GM19455 (cell line): ENCODE measurements at regions not wholly inside any gene's neighbourhood (a gene's known extent, or its start where the extent isn't known, plus 50 kb on each side); places are given as distances from the start of the nearest gene placed in this dataset.

Experiments used
- ATAC-seq: cut with Tn5 transposase; IDR thresholded peaks from one replicate; pipeline ENCODE4 v1.9.1; 2021; ENCODE audit not compliant: unreplicated experiment

DNA sequence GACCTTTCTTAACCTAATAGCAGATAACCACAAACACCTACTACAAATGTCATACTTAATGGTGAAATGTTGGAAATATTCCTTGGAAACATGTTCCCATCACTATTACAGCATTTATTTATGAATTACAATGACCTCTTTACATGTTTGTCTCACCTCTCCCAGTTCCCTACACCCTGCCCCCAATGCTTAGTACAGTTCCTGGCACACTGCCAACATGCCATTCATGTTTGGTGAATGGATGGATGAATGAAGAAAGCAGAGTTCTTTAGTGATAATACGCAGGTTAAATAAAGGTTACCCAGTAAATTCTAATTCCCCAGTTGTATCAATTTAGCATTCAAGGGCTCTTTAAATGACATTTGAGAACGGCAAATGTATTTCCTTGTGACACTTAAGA is 259.9 kb upstream of the ATP11B start:
- ATAC-seq, result no peak

DNA sequence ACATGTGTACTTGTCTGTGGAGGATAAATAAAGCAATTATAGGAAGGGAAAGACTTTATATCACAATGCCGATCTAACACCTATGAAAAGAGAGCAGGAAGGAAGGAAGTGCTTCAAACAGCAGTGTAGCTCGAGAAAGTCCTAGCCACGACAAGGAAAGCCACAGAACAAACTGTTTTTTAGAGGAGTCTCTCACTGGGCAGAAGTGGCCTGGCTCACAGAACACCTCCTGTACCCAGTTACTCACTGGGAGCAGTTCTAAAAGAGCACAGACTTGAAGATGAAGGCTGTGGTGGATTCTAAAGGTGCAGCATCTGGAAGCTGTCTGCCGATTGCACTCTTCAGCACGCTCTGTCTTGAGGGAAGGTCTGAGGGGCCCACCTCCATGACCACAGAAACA is 248.8 kb upstream of the ATP11B start:
- no peak for ATAC-seq

DNA sequence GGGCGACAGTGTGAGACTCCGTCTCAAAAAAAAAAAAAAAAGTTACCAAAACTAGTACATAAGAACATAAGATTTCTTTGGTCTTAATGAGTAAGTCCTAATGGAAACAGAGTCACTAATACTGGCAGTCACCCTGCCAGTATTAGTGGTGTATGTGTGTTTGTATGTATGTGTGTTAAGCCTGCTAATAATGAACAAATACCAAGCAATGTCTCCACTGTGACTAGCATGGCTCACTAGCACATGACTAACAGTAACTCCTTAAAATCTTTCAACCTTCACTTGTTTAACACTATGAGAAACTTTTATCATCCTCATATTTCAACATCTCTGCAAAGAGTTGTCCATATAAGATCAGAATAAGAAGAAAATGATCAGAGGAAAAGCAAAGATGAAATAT is 231.0 kb upstream of the ATP11B start:
- no peak for ATAC-seq

DNA sequence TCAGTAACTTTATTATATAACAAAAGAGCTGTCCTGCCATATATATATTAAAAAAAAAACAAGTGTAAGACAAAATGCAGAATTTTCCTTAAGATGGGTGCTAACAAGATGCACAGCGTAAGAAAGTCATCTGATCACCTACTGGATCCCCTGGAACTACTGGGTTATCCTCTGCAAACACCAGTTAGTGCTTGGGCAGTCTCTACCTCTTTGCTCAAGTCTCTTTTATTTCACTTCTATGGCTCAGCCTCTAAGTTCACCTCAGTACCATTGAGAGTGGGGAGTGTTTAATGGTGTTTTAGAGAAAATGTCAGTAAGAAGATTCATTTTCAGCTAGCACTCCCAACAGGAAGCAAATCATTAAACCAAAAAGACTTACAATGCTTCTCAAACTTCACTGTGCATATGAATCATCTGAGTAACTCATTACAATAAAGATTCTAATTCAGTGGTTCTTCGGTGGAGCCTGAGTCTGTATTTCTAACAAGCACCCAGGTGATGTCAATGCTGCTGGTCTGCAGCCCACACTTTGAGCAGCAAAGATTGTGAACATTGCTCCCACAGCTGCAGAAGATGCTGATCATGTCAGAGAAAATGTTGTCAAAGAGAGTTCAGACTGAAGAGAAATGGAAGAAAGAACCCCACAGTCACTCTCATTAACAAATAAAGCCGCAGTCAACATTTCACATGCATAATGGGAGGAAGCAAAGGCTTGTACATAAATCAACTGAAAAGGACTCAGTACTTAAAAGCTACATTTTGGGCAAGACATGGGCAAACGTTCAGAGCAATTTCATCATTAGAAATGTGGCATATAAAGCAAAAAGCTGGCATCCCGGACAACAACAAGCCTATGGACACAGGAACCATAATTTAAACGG is 227.1 kb upstream of the ATP11B start:
- ATAC-seq, result no peak

DNA sequence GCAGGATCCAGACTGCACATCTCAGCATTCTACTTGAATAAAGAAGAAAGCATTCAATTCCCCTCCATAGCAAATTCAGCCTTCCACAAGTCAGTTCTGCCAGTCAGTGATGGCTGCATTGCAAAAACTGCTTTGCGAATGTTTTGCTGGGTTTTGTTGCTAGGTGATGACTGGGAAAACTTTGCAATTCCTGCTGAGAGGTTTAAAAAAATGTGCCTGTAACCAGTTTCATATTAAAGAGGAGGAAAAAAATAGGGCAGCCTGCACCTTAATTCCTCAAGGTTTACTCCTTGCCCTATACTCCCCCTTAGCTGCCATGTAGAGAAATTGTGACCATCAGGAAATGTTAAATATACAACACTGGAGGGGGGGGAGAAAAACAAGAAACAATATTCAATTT is 225.6 kb upstream of the ATP11B start:
- no peak for ATAC-seq

DNA sequence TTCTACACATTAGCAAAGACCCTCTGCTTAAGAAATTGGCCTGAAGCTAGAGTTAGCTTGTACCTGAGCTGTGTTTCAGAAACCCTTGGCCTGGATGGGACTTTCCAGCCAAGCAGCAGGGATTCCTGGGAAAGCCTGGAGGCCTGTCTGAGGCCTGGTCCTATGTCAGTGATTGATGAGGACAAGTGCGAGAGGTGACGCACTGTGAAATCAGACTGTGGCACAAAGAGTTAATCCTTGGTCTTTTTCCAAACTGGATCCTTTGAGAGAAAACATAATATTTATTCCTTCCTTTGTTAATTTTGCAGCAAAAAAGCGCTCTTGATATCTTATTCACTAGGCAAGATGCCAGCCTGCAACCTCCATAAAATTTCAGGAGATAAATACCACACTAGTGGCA is 225.0 kb upstream of the ATP11B start:
- ATAC-seq, result no peak

DNA sequence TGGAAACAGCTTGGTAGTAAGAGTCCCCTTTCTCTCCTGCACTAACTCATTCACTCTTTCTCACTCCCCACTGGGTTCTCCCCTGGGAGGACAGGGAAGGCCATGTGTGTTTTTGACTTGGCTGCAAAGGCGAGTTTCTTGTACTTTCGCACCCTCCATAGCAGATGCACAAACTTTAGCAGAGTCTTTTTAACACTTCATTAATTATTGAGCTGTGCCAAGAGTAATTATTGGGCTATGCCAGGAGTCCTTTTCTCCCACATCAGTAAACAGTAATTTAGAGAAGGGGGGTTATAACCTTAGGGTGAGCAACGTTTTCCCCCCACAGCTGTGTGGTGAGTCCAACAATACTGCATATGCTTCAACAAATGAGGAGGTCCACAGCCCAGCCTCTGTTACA is 224.4 kb upstream of the ATP11B start:
- ATAC-seq, result no peak

DNA sequence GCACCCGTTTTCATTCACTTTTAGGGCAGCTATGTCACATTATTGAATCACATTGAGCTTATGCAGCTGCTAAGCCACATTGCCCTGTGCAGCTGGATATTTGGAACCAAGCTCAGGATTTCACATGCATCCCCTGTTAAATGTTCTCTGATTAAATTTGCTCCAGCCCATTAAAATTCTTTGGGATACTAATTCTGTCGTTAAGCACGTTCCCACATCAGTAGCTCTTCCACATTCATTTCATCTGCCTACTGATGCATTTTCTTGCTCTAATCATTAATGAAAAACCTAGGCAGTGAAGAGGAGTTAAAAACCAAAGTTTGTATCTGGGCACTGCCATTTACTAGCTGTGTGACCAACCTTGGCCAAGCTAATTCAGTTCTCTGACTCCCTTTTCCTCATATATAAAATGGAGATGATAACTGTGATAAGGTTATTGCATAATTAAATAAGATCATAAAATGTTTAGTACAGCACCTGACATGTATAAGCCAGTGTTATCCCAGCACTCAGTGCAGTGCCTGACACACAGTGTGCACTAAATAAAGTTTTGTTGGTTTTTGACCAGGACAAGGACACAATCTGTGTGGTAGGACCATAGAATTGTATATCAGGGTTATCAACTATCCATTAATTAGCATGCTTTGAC is 222.2 kb upstream of the ATP11B start:
- ATAC-seq, result no peak

DNA sequence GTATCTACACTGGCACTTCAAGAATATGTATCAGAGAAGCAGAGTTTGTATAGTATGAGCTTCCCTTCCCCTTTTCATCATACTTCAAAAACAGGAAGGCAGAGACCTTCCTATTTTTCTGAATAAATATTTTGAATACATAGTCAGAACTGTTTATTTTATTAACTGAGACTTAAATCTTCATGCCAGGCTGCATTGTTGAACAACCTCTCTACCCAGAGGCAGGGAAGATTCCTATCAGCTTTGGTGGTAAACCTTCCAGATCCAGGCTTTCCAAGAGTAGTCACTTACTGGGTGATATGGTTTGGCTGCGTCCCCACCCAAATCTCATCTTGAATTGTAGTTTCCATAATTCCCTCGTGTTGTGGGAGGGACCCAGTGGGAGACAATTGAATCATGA is 217.4 kb upstream of the ATP11B start:
- ATAC-seq, result no peak

DNA sequence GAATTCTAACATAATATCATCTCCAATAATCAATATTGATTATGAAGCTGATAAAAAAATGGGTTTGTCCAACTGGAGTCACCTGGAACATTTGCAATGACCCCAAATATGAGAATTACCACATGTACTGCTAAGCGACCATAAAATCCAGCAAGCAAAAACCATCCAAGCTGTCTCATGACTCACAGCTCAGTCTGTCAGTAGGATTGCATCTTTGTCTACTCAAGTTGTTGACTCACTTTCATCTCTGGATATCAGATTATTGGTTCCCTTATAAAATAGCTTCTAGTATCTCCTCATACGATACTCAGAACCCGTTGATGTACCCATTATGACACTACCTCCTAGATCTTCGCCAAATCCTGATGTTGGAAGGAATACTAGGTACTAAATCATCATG is 209.8 kb upstream of the ATP11B start:
- no peak for ATAC-seq

DNA sequence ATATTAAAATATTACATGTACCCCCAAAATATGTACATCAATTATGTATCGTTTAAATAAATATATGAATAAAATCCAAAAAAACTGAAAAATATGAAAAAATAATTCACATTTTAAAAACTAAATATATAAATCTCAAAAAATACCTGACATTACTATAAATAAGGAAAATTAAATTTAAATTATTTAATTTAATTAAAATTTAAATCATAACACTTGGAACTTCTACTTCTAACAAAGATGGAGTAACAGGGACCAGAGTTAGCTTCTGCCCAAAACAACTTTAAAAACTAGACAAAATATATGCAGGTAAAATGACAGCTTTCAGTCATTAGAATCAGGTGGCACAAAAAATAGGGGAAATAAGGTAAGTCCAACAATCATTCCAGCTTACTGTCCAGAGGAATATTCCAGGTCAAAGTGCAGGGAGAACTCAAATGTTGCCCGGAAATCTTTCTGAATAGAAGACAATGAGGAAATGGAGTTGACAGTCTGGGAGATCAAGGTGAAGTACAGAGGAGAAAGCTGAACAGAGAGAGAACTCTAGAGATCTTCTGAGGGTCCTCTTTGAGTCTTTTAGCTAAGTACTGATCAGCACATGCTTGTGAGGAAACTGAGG is 207.7 kb upstream of the ATP11B start:
- no peak for ATAC-seq

DNA sequence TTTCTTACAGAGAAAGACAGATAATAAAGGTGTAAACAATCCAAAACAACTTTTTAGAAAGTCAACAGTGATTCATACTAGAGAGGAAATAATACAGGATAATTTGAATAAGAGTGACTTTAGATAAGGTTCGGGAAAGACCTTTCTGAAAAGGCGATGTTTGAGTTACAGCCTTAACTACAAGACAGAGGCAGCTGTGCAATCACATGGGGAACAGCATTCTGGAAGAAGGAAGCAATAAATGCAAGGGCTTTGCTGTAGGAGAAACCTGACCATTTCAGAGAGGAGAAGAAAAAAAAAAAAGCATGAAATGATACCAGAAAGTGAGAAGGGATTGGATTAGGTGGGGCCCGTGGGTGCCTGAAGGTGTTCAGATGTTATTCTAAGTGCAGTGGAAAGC is 200.6 kb upstream of the ATP11B start:
- ATAC-seq, result no peak

DNA sequence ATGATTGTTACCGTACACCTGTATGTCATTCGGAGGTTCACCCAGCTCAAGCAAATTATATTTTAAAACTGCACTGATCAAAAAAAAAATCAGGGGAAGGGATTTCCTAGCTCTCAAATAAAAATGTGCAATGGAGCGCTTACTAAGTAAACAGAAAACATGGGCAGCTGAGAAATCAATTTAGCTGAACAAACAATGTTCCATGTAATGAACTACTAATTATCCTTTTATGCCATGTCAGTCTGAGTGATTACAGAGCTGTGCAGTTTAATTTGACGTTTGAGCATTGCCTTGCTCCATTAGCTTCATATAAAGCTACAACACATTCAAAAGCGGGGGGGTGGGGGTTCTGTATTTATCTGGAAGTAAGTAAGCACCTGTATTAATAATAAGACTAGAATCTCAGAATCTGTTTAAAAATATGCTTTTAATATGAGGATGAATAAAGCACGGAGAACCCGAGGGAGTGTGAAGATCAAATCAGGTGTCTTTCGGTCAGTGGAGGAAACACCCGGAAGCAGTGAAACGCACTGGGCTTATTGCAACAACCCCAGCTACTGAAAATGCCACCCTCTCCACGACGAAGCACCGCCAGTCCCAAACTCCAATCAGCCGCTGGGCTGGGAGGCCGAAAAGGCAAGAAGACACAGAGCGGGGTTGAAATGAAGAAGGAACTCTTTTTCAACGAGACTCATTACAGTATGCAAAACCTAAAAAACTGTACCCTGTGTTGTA is 196.5 kb upstream of the ATP11B start:
- ATAC-seq, result no peak

DNA sequence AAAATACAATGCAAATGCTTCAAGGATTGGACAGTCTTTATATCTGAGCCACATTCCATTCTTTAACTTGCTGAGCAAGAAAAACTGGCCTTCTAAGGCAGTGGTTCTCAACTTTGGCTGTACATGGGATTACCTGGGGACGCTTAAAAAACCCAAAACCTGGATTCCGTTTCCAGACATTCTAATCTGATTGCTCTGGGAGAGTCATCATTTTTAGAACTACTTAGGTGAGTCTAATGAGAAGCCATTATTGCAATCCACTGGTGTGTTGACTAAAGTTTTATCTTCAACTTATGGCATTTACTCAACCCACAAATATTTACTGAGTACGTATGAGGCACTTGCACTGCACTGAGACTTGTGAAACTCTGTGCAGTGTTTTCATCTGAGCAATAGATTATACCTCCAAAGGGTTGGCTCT is 195.7 kb upstream of the ATP11B start:
- no peak for ATAC-seq

DNA sequence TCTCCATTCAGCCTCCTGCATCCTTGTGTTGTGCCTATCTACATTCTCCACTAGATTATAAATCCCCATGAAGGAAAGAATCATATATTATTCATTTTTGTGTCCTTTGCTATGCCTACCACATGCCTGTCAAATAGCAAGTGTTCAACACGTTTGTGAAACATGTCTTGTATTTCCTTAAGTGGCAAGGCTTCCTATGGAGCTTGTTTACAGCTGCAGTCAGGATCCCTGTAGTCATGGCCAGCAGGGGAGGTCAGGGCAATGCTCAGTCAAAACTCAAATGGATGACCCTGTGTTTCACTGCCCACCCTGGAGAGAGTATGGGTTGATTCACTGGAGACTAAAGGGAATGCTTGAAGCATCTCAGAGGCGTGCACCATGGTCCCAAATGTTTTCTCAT is 191.7 kb upstream of the ATP11B start:
- no peak for ATAC-seq

DNA sequence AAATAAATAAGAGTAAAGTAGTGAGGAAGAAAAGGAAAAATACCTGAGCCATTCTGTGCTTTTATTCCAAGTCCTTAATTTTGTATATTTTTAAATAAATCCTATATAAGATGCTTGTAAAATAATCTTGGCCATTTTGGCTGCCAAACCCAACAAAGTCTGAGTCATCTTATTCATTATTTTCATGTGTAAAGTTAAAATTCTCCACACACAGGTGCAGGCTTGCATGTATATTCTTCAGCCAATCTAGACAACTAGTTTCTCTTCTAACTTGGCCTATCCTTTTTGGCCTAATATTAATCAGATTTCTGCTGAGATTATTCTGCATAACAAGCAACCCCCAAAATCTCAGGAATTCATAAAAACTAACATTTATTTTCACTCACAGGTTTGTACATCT is 189.8 kb upstream of the ATP11B start:
- no peak for ATAC-seq

DNA sequence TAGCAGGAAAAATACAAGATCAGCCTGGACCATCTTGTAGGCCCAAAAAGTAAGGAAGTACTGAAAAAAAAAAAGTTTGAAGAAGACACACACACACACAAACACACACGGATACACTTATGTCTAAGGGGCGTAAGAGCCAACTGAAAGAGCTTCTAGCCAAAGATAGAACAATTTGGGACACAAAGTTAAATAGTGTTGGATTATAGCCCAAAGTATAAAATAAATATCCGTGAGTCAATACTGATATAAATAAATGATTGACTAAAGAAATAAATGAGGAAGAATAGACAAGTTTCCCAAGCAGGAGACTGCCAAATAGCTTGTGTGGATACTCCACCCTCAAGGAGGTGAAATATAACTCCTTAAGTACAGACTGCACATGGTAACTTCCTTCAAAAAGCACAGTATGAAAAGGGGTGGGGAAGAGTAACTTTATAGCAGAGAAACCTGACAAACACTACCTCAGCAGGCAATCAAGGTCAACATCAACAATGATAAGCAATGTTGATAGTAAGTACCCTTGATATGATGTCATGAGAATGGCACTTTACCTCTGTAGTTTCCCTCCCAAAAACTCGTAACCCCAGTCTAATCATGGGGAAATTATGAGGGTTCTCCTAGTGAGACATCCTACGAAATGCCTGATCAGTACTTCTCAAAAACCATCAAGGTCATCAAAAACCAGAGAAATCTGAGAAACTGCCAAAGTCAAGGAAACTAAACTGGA is 187.3 kb upstream of the ATP11B start:
- ATAC-seq, result no peak

DNA sequence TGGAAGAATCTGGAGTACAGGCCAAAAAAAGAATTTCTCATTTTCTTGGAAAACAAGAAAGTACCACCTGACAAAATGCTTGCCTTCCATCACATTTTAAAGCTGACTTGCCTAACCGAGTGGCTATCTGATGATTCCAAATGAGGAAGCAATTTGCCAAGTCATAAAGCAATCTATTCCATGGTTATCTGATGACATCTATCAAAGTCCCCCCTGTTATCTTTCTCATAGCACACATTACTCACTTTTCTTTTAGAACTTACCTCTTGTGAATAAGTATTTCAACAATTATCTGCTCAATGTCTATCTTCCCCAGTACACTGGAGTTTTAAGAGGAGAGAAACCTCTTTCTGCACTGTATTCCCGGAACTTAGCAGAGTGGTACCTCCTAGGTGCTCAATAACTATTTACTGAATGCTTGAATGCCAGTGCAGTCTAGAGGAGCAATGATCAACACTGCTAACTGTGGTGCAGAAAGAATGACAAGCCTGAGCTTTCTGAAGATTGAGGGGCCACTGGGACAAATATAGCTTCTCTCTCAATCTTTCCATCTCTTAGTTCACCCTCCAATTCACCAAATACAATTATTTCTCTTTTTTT is 186.3 kb upstream of the ATP11B start:
- no peak for ATAC-seq

DNA sequence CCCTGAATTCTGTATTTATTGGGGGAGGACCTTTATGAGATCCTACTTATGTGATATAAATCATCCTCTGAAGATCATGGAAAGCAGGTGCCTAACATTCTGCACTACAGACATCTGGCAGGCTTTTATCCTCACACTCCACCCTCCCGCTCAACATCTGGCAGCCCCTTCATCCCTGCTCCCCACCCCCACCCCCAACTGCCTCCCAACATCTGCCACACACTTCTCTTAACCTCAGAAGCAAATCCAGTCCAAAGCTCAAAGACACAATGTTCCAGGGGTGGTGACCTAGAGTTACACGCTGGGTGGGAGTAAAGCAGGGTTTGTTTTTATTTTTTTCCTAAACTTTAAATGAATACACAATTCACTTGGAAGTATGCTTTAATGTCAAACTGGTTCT is 184.5 kb upstream of the ATP11B start:
- ATAC-seq, result no peak

DNA sequence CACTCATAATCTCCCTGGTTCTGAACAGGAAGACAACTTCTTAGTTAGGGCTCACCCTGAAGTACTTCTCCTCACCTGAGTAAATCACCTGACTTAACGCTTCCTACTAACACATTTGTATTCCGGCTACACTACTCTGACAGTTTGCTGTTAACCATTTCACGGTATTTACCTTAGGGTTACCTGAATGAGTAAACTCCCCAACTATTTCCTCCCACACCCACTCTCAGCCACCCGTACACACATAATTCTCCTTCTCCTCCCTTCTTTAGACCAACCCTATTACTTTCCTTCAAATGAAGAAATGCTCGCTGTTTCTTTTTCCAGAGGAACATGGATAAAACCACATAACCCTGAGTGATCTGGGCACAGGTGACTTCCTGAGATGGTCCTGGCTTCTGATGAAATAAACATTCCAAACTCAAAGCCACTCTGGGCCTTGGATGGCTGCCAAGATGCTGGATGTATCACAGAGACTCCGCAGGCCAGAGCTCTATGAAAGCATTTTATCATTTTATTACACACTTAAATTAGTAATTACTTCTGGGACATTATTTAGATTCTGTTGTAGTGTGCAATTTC is 183.6 kb upstream of the ATP11B start:
- no peak for ATAC-seq
